ENCODE measurements at regions not wholly inside any gene's neighbourhood (a gene's known extent, or its start where the extent isn't known, plus 50 kb on each side); places are given as distances from the start of the nearest gene placed in this dataset.

GRCh38 chr5:159737263-159737662 lies 179.0 kb upstream of the ADRA1B start:
- H3K4me2 ChIP-seq: no peak overlapping the region
- TF ChIP-seq Cebpa-rat (IDR thresholded peaks at IDR 0.05): no peak
- H3K4me1 ChIP-seq: peaks cover 5 to 21% (median 19%) of the 10 kb centered on the region in 10 experiments
- H3K27me3 ChIP-seq: no peaks in the 10 kb centered on the region
- no peak overlapping the region for H3K27ac ChIP-seq
- no peaks in the 10 kb centered on the region for H3K36me3 ChIP-seq
- H4K20me1 ChIP-seq: no peaks in the 10 kb centered on the region
- no peak overlapping the region for H3K9ac ChIP-seq
- no peak overlapping the region for H3K4me3 ChIP-seq
- peaks cover 5 to 15% (median 10%) of the 10 kb centered on the region in 11 experiments; a peak in 18 of 22 replicates for H3K9me3 ChIP-seq (replicated peaks in 1 of 11)

GRCh38 chr5:159741829-159742322 lies 174.4 kb upstream of the ADRA1B start:
- Histone ChIP-seq H3K4me2 (no peak overlapping the region), H3K36me3 (no peaks in the 10 kb centered on the region), H3K9ac (no peak overlapping the region), H3K9me3 (replicated peaks in 1 of 11) (peaks cover 5 to 19% (median 11%) of the 10 kb centered on the region in 11 experiments; a peak in 18 of 22 replicates), H4K20me1 (no peaks in the 10 kb centered on the region), H3K4me1 (no peaks in the 10 kb centered on the region), H3K27me3 (no peaks in the 10 kb centered on the region), H3K27ac (no peak overlapping the region), H3K4me3 (no peak overlapping the region)
- no peak for TF ChIP-seq Cebpa-rat (IDR thresholded peaks at IDR 0.05)

GRCh38 chr5:159743234-159743633 lies 173.0 kb upstream of the ADRA1B start:
- Histone ChIP-seq H3K4me2 (no peak overlapping the region), H3K4me3 (no peak overlapping the region), H4K20me1 (no peaks in the 10 kb centered on the region), H3K4me1 (no peaks in the 10 kb centered on the region), H3K9ac (no peak overlapping the region), H3K27me3 (no peaks in the 10 kb centered on the region), H3K36me3 (no peaks in the 10 kb centered on the region), H3K27ac (no peak overlapping the region), H3K9me3 (replicated peaks in 1 of 11) (peaks cover 5 to 19% (median 13%) of the 10 kb centered on the region in 11 experiments; a peak in 18 of 22 replicates)
- TF ChIP-seq Cebpa-rat (IDR thresholded peaks at IDR 0.05): no peak

- no peaks in the 10 kb centered on the region for H4K20me1 ChIP-seq
- no peaks in the 10 kb centered on the region for H3K27me3 ChIP-seq
- H3K4me1 ChIP-seq: peaks cover 13 to 23% (median 19%) of the 10 kb centered on the region in 10 experiments
- no peak overlapping the region for H3K27ac ChIP-seq
- H3K36me3 ChIP-seq: no peaks in the 10 kb centered on the region
- no peak overlapping the region for H3K9ac ChIP-seq
- no peak overlapping the region for H3K4me3 ChIP-seq
- no peak for TF ChIP-seq Cebpa-rat (IDR thresholded peaks at IDR 0.05)
- H3K4me2 ChIP-seq: no peak overlapping the region
- peaks cover 9 to 22% (median 17%) of the 10 kb centered on the region in 11 experiments for H3K9me3 ChIP-seq (replicated peaks in 1 of 11)
Measured at GRCh38 chr5:159746707-159747106, 169.6 kb upstream of the ADRA1B start.

- peak overlapping the region in 5 of 11 experiments; percentile 4 to 45 (median 22); a peak in 6 of 22 replicates for H3K27ac ChIP-seq
Measured at GRCh38 chr5:159749146-159749545, 167.1 kb upstream of the ADRA1B start.

GRCh38 chr5:159750226-159750625 lies 166.1 kb upstream of the ADRA1B start:
- peaks cover 10 to 30% (median 21%) of the 10 kb centered on the region in 11 experiments; a peak in 21 of 22 replicates for H3K9me3 ChIP-seq (replicated peaks in 1 of 11)
- no peaks in the 10 kb centered on the region for H3K36me3 ChIP-seq

More at GRCh38 chr5:159749146-159749545, 167.1 kb upstream of the ADRA1B start:
- no peaks in the 10 kb centered on the region for H3K27me3 ChIP-seq
- H4K20me1 ChIP-seq: no peaks in the 10 kb centered on the region
- no peak for TF ChIP-seq Cebpa-rat (IDR thresholded peaks at IDR 0.05)
- H3K9ac ChIP-seq: no peak overlapping the region
- H3K36me3 ChIP-seq: no peaks in the 10 kb centered on the region
- H3K4me3 ChIP-seq: no peak overlapping the region; a peak in 1 of 20 replicates
- peaks cover 13 to 23% (median 19%) of the 10 kb centered on the region in 10 experiments for H3K4me1 ChIP-seq
- H3K4me2 ChIP-seq: peak overlapping the region in 10 of 11 experiments; percentile 24 to 78 (median 68); a peak in 19 of 22 replicates
- H3K9me3 ChIP-seq (replicated peaks in 1 of 11): peaks cover 10 to 30% (median 22%) of the 10 kb centered on the region in 11 experiments; a peak in 21 of 22 replicates

GRCh38 chr5:159751459-159751858 lies 164.8 kb upstream of the ADRA1B start:
- no peaks in the 10 kb centered on the region for H3K36me3 ChIP-seq
- TF ChIP-seq Cebpa-rat (IDR thresholded peaks at IDR 0.05): no peak
- no peaks in the 10 kb centered on the region for H4K20me1 ChIP-seq
- no peak overlapping the region for H3K4me2 ChIP-seq
- H3K27ac ChIP-seq: no peak overlapping the region
- H3K4me1 ChIP-seq: peaks cover 13 to 23% (median 19%) of the 10 kb centered on the region in 10 experiments
- H3K4me3 ChIP-seq: no peak overlapping the region
- H3K27me3 ChIP-seq: no peaks in the 10 kb centered on the region
- no peak overlapping the region for H3K9ac ChIP-seq
- H3K9me3 ChIP-seq (replicated peaks in 1 of 11): peaks cover 10 to 30% (median 21%) of the 10 kb centered on the region in 11 experiments; a peak in 21 of 22 replicates

More at GRCh38 chr5:159750226-159750625, 166.1 kb upstream of the ADRA1B start:
- Histone ChIP-seq H3K4me1 (peaks cover 13 to 23% (median 19%) of the 10 kb centered on the region in 10 experiments), H3K9ac (no peak overlapping the region), H3K27ac (peak overlapping the region in 3 of 11 experiments; percentile 0 to 36 (median 23); a peak in 3 of 22 replicates), H4K20me1 (no peaks in the 10 kb centered on the region), H3K4me2 (peak overlapping the region; percentile 24 to 78 (median 55); a peak in 19 of 22 replicates), H3K4me3 (no peak overlapping the region), H3K27me3 (no peaks in the 10 kb centered on the region)
- TF ChIP-seq Cebpa-rat (IDR thresholded peaks at IDR 0.05): no peak

- Histone ChIP-seq H3K4me1 (peaks cover 13 to 23% (median 19%) of the 10 kb centered on the region in 10 experiments), H3K9ac (no peak overlapping the region), H3K4me3 (no peak overlapping the region), H3K9me3 (replicated peaks in 1 of 11) (peaks cover 10 to 30% (median 21%) of the 10 kb centered on the region in 11 experiments; a peak in 21 of 22 replicates), H3K27ac (no peak overlapping the region), H3K4me2 (no peak overlapping the region), H4K20me1 (no peaks in the 10 kb centered on the region), H3K27me3 (no peaks in the 10 kb centered on the region), H3K36me3 (no peaks in the 10 kb centered on the region)
- TF ChIP-seq Cebpa-rat (IDR thresholded peaks at IDR 0.05): no peak
Measured at GRCh38 chr5:159752622-159753275, 163.5 kb upstream of the ADRA1B start.

- Histone ChIP-seq H3K4me3 (no peak overlapping the region), H3K4me2 (no peak overlapping the region), H4K20me1 (no peaks in the 10 kb centered on the region), H3K9me3 (replicated peaks in 1 of 11) (peaks cover 0 to 7% (median 0%) of the 10 kb centered on the region in 11 experiments; a peak in 1 of 22 replicates), H3K27me3 (no peaks in the 10 kb centered on the region), H3K4me1 (peaks cover 0 to 3% (median 0%) of the 10 kb centered on the region in 10 experiments; a peak in 6 of 20 replicates), H3K9ac (no peak overlapping the region), H3K27ac (no peak overlapping the region), H3K36me3 (no peaks in the 10 kb centered on the region)
- TF ChIP-seq Cebpa-rat (IDR thresholded peaks at IDR 0.05): no peak
Measured at GRCh38 chr5:159758189-159758588, 158.1 kb upstream of the ADRA1B start.
